T follicular helper cell (primary cell): ENCODE measurements at regions not wholly inside any gene's neighbourhood (a gene's known extent, or its start where the extent isn't known, plus 50 kb on each side); places are given as distances from the start of the nearest gene placed in this dataset.

ENCODE experiments used
- DNase-seq: peaks from one replicate; pipeline ENCODE4 v3.0.0-alpha.2; 2020; ENCODE audit warnings: low read depth

GRCh38 chr7:93015779-93016481, 101.8 kb downstream of the SAMD9 start:
- DNase-seq: no peak

- no peak for DNase-seq
These were observed 102.5 kb downstream of the SAMD9 start for GRCh38 chr7:93015101-93015778.

DNA sequence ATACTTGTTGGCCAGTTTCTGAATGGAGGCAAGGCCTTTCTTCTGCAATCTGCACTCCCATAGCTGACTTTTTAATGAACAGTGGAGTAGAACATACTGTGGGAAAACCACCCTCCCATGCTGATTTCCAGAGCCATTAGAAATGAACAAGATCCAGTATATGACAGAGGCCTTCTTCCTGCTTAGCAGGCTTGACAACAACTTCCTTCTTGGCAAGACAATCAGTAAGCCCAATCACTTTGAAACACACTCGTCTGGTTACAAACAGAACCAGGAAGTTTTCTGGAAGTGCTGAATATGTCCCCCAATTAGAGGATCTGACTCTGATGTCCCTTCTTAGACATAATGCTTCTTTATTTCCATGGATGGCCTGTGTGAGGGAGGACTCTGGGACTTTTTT, 103.4 kb downstream of the SAMD9 start:
- no peak for DNase-seq

DNA sequence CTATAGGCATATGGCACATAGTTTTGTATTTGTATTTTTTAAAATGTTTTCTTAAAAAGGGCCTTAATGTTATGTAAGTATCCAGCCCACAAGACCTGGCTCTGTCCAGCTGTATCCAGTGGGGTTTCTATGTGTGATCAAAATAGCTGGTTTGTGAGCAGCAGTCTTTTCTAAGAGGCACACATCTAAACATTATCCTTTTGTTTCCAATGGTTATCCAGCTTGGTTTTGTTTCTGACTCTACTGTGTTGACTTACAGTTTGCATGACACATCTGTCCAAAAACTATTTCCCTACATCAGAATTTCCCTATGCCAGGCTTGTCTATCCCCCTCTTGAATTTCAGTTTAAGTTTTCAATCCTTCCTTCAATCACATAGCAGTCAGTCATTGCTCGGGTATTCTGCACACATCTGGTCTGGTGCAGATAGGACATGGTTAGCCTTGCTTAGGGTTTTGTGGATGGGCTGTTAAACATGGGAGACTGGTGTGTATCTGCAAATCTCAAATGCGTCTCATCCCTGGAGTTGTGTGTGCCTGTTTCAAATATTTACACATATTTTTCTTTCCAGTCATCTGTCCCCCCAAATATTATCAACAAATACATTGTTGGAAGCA, 104.2 kb downstream of the SAMD9 start:
- no peak for DNase-seq

DNA sequence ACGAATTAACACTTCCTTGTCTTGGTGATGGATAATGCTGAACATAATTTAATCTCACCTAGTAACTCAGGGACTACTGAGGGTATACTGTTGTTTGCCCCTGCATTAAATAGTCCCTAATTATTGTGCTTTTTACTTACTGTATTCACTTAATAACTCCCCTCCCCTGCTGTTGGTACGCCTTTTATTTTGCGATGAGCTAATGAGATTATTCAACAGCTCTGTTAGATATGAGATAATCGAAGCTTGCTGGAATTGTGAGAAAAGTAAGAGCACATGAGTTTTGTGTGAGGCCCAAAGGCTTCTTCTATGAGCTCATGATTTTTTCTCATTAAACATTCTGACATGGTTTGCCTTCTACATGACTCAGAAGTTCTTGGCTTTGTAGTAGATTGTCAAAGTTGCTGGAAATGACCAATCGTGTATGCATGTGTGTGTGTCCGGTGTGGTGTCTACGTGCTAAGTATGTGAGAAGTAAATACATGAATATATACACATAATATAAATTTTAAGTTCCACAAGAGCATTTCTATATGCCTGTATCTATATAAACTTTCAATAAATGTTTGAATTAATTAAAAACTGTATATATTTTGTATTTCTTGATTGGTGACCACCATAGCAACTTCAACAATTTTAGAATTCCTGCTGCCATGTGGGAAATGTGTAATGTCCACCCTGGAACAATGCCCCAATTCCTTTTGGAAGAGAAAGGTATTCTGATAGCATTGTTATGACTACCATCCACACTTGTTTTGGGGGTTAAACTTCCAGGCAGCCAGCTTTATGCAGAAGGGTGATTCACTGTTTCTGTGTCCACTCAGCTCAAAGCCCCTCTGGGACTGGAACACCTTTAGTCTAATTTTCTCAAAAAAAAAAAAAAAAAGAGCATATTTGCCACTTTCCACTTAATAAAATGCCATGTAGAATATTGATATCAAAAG, 106.2 kb downstream of the SAMD9 start:
- no peak for DNase-seq

DNA sequence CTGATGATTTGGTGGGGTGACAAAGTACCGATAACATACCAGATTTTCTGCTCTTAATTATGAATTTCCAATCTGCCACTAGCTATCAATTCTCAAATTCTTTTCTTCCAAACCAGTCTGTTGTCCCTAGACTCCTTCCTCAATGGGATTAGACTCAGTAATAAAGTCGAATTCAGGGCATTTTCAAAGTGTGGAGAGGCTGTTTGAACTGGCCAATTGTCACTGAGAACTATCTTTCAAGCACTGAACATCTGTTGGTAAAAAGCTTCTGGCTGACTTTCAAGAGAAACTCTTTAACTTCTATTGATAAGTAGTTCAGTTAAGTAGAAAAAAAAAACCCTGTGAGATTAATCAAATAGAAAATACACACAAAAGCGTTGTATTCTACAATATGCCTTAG, 108.9 kb downstream of the SAMD9 start:
- DNase-seq: no peak

GRCh38 chr7:93006480-93007095, 111.2 kb downstream of the SAMD9 start:
- no peak for DNase-seq

GRCh38 chr7:93004906-93005305, 112.9 kb downstream of the SAMD9 start:
- DNase-seq: no peak

DNA sequence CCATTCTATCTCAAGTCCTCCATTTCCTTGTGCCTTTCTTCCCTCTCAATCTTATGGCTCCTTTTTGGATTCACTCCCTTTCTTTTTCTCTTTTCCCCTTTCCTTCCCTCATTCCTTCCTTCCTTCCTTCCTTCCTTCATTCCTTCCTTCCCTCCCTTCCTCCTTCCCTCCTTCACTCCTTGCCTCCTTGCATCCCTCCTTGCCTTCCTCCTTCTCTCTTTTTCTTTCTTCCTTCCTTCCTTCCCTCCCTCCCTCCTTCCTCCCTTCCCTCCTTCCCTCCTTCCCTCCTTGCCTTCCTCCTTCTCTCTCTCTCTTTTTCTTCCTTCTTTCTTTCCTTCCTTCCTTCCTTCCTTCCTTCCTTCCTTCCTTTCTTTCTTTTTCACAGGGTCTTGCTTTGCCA, 120.1 kb downstream of the SAMD9 start:
- DNase-seq: no peak

DNA sequence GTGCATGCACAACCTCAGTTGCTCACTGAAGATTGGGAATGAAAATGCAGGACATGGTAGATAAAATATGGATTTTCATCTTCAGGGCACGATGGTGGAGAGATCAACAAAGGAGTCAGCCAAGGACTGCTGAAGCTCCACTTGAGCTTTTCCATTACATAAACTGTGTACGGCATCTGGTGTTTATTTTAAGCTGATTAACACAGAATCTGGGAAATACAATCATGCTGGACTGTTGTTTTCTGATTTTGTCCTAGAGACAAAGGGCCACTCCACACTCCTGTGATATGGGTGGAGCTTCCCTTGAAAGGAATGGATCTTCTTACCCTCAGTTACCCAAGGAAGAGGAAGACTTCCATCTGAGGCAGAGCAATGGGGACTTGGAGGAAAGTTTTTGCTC, 120.6 kb downstream of the SAMD9 start:
- DNase-seq: no peak

GRCh38 chr7:92994901-92995300, 122.9 kb downstream of the SAMD9 start:
- DNase-seq: no peak

DNA sequence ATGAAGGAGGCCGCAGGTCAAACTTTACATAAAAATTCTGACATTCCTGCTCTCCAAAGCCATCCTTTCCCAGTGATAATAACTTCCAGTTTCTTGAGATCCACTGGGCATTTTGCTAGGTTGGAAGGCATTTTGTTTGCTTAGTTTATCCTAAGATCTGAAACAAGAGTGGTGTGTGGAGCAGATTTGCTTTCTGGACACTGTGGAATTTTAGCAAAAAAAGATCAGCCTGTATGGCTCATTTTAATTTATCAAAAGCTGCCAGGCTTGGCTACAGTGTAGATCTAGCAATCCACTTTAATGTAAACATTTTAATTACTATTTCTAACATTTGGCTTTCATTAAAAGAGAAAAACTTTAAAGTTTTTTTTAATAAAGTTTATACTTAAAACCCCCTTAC, 124.8 kb downstream of the SAMD9 start:
- DNase-seq: no peak

DNA sequence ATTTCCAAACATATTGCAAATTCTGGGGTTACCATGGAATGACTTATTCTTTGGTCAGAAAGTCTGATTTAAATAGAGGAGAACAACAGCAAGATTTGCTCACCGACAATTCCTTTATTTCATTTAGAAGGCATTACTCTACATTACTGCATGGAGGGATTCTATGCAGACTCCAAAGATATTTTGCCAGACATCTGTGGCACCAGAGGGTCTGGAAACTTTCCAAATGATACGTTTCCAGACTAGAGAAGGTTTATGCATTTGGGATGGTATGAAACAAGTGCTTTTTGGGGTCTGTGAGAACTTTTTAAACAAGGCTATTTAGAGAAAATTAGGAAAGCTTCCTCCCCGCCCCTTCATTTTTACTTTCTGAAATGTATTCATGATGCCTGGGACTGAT, 125.3 kb downstream of the SAMD9 start:
- no peak for DNase-seq

GRCh38 chr7:92991190-92991589, 126.6 kb downstream of the SAMD9 start:
- no peak for DNase-seq

- DNase-seq: no peak
These were observed 128.7 kb downstream of the SAMD9 start for GRCh38 chr7:92988941-92989545.

GRCh38 chr7:92988051-92988450, 129.7 kb downstream of the SAMD9 start:
- no peak for DNase-seq

GRCh38 chr7:92987538-92987937, 130.2 kb downstream of the SAMD9 start:
- no peak for DNase-seq

GRCh38 chr7:92987095-92987494, 130.7 kb downstream of the SAMD9 start:
- DNase-seq: no peak

DNA sequence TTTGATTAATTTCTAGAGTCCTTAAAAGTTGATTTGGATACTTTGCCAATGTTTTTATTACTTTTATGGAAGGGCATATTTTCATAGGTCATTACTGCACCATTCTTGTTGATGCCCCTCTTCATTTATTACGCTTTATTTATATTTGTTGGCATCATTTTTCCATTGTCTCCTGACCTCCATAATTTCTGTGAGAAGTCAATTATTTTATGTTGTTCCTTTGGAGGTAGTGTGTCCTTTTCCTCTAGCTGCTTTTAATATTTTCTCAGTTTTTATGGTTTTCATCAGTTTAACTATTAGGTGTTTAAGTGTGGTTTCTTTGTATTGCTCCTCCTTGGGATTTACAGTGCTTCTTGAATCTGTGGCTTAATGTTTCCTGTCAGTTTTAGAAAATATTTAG, 134.9 kb downstream of the SAMD9 start:
- DNase-seq: no peak

DNA sequence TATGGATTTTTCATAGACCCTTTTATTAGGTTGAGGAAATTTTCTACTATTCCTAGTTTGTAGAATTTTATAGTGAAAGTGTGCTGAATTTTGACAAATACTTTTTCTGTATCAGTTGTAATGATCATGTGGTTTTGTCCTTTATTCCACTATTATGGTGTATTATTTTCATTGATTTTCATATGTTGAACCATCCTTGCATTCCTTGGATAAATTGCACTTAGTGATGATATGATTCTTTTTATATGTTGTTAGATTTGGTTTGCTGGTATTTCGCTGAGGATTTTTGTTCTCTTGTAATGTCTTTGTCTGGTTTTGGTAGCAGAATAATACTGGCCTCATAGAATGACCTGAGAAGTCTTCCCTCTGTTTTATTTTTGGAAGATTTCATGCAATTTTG, 140.6 kb upstream of the CDK6 start:
- DNase-seq: no peak

DNA sequence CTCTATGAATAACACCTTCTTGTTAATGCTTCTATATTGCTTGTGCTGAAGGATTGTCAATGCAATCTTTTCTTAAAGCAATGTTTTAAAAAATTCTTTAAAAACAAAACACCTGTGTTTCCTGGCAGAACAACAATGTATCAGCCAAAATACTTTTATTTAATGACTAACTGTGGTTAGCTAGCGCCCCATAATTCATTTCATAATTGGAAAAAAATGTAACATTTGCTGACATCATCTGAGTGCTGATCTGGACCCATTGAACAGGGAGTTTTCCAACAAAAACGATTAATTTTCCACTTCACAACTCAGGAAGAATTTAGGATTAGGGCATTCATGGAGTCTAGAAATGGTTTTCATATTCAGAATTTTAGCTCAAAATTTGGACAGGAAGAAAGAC, 137.6 kb upstream of the CDK6 start:
- no peak for DNase-seq
